Immature natural killer cell (primary cell): ENCODE measurements at regions not wholly inside any gene's neighbourhood (a gene's known extent, or its start where the extent isn't known, plus 50 kb on each side); places are given as distances from the start of the nearest gene placed in this dataset.
"Not testable (repeated sequence)": the region's sequence is repeated elsewhere in the genome, so short reads cannot be mapped to it uniquely, and the experiment has no call there.

Experiments
- DNase-seq, 3 donors: peaks; one replicate each; pipeline ENCODE4 v3.0.0; 2022; ENCODE audit warnings: mixed read lengths in 1 of 3
- H3K27ac Mint-ChIP-seq, 6 donors: one replicate each; pipeline ENCODE4 v1.8.0; 2020; ENCODE audit warnings: mixed read lengths in 6 of 6, mild to moderate bottlenecking in 5 of 6, inconsistent platforms in 4 of 6, moderate library complexity in 3 of 6
- H3K27me3 Mint-ChIP-seq, 3 donors: one replicate each; pipeline ENCODE4 v1.8.0; 2020 to 2021; ENCODE audit warnings: low read depth in 3 of 3, mild to moderate bottlenecking in 3 of 3, mixed read lengths in 3 of 3, moderate library complexity in 3 of 3, inconsistent platforms in 1 of 3
- H3K36me3 Mint-ChIP-seq, 3 donors: one replicate each; pipeline ENCODE4 v1.8.0; 2020; ENCODE audit warnings: mixed read lengths in 3 of 3, inconsistent platforms in 2 of 3, mild to moderate bottlenecking in 2 of 3
- H3K4me1 Mint-ChIP-seq, 2 donors: one replicate each; pipeline ENCODE4 v1.8.0; 2020; ENCODE audit warnings: inconsistent platforms in 2 of 2, mild to moderate bottlenecking in 2 of 2, mixed read lengths in 2 of 2, moderate library complexity in 1 of 2
- H3K4me3 Mint-ChIP-seq, 5 donors: one replicate each; pipeline ENCODE4 v1.8.0; 2020; ENCODE audit warnings: mild to moderate bottlenecking in 5 of 5, mixed read lengths in 5 of 5, inconsistent platforms in 3 of 5, moderate library complexity in 3 of 5
- H3K9me3 Mint-ChIP-seq, 6 donors: one replicate each; pipeline ENCODE4 v1.8.0; 2020; ENCODE audit warnings: mild to moderate bottlenecking in 6 of 6, mixed read lengths in 6 of 6, inconsistent platforms in 4 of 6, moderate library complexity in 3 of 6

GRCh38 chr1:232166942-232167341, 463.0 kb downstream of the SIPA1L2 start:
- DNase-seq = no peak
- H3K4me3 Mint-ChIP-seq = no peak overlapping the region
- peaks cover under 1 to 2% of the 10 kb centered on the region in 2 donors for H3K4me1 Mint-ChIP-seq
- peaks cover 0 to 2% (median 0%) of the 10 kb centered on the region in 3 donors for H3K27me3 Mint-ChIP-seq
- H3K27ac Mint-ChIP-seq = no peak overlapping the region
- no peaks in the 10 kb centered on the region for H3K9me3 Mint-ChIP-seq
- H3K36me3 Mint-ChIP-seq = no peaks in the 10 kb centered on the region

DNA sequence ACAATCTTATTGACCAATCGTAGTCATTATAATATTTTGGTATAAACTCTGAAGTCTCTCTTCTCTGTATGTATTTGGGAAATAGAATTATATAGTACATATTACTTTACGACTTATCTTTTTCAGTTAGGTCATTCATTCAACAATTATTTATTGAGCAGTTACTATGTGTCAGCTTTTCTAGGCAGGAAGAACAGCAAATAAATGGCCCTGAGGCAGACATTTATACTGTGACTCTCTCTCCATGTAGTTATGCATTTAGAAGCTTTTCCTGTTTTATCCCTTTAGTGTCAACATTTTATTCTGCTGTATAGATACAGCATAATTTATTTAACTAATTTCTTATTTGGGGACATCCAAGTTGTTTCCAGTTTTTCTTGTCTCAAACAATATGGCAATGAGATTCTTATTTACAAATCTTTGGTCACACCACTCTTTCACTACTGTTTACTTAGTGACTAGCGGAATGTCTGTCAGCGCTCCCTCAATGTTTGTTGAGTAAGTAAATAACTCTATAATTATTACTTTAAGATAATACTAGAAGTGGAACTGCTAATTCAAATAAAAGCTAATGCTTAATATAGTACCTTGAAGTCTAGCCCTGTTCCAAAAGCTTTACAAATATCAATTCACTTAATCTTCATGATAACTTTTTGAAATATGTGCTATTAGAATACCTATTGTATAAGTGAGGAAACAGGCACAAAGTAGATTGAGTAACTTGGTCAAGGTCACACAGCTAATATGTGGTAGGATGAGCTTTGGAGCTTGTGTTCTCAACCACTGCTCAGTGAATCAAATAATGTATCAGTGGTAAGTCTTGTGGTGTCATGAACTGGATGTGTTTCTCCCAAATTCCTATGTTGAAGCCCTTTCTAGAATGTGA, 465.6 kb downstream of the SIPA1L2 start:
- peaks cover 0 to 2% (median 2%) of the 10 kb centered on the region in 3 donors for H3K27me3 Mint-ChIP-seq
- H3K27ac Mint-ChIP-seq = no peak overlapping the region
- no peaks in the 10 kb centered on the region for H3K36me3 Mint-ChIP-seq
- no peaks in the 10 kb centered on the region for H3K4me1 Mint-ChIP-seq
- H3K9me3 Mint-ChIP-seq = no peaks in the 10 kb centered on the region
- no peak overlapping the region for H3K4me3 Mint-ChIP-seq
- no peak for DNase-seq

DNA sequence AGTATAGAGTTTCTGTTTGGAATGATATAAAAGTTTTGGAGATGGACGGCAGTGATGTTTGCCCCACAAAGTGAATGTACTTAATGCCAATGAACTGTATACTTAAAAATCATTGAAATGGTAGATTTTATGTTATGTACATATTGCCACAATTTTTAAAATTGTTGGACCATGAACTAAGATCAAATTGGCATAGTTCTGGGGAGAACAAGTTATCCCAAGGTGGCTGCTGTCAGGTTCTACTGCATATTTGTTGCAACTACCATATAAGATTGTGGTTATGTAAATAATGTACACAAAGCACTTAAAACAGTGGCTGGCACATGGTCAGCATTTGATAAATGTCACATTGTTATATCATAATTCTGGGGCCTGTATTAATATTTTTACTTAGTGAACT, 466.4 kb downstream of the SIPA1L2 start:
- peaks cover under 1 to 2% (median 1%) of the 10 kb centered on the region in 3 donors for H3K27me3 Mint-ChIP-seq
- H3K9me3 Mint-ChIP-seq = peaks cover 0 to 1% (median 0%) of the 10 kb centered on the region in 6 donors
- H3K4me3 Mint-ChIP-seq = no peak overlapping the region
- H3K27ac Mint-ChIP-seq = no peak overlapping the region
- DNase-seq = no peak
- H3K4me1 Mint-ChIP-seq = no peaks in the 10 kb centered on the region
- no peaks in the 10 kb centered on the region for H3K36me3 Mint-ChIP-seq

GRCh38 chr1:232162001-232162400, 467.9 kb downstream of the SIPA1L2 start:
- H3K9me3 Mint-ChIP-seq = peaks cover 0 to 1% (median 0%) of the 10 kb centered on the region in 6 donors
- DNase-seq = no peak
- H3K4me3 Mint-ChIP-seq = no peak overlapping the region
- no peaks in the 10 kb centered on the region for H3K4me1 Mint-ChIP-seq
- H3K27ac Mint-ChIP-seq = no peak overlapping the region
- H3K36me3 Mint-ChIP-seq = no peaks in the 10 kb centered on the region
- H3K27me3 Mint-ChIP-seq = peaks cover 0 to 4% (median 2%) of the 10 kb centered on the region in 3 donors

DNA sequence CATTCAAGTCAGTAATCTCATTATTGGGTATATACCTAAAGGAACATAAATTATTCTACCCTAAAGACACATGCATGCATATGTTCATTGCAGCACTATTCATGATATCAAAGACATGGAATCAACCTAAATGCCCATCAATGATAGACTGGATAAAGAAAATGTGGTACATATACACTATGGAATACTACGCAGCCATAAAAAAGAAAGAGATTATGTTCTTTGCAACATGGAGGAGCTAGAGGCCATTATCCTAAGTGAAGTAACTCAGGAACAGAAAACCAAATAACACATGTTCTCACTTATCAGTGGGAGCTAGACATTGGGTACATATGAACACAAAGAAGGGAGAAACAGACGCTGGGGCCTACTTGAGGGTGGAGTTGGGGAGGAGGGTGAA, 471.4 kb downstream of the SIPA1L2 start:
- not testable (repeated sequence) for H3K4me1 Mint-ChIP-seq, H3K27me3 Mint-ChIP-seq, H3K9me3 Mint-ChIP-seq, H3K36me3 Mint-ChIP-seq, H3K27ac Mint-ChIP-seq, DNase-seq, H3K4me3 Mint-ChIP-seq

DNA sequence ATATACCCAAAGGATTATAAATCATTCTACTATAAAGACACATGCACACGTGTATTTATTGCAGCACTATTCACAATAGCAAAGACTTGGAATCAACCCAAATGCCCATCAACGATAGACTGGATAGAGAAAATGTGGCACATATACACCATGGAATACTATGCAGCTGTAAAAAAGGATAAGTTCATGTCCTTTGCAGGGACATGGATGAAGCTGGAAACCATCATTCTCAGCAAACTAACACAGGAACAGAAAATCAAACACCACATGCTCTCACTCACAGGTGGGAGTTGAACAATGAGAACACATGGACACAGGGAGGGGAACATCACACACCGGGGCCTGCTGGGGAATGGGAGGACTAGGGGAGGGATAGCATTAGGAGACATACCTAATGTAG, 473.9 kb downstream of the SIPA1L2 start:
- not testable (repeated sequence) for H3K4me3 Mint-ChIP-seq, H3K36me3 Mint-ChIP-seq, DNase-seq, H3K4me1 Mint-ChIP-seq, H3K27me3 Mint-ChIP-seq, H3K9me3 Mint-ChIP-seq, H3K27ac Mint-ChIP-seq

DNA sequence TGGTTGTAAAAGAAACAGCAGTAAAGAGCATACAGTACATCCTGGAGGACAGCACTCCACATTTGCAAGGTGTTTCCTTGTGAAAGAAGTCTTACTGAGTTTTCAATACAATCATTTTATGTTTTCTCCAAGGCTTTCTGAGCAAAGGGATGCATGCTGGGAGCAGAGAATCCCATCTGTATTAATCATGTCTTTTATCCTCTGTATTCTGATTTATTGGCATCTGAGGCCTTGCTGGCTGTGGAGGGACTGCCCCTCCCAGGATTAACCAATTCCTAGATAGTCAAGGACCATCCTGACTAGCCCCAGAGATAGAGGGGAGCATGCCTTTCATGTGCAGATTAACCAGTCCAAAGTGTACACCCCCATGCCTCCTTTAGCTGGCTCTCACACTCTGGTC, 476.3 kb downstream of the SIPA1L2 start:
- no peaks in the 10 kb centered on the region for H3K36me3 Mint-ChIP-seq
- no peaks in the 10 kb centered on the region for H3K4me1 Mint-ChIP-seq
- H3K27me3 Mint-ChIP-seq = peaks cover 0 to 4% (median 0%) of the 10 kb centered on the region in 3 donors
- no peak overlapping the region for H3K4me3 Mint-ChIP-seq
- no peak overlapping the region for H3K27ac Mint-ChIP-seq
- DNase-seq = no peak
- peaks cover 0 to 6% (median 0%) of the 10 kb centered on the region in 6 donors for H3K9me3 Mint-ChIP-seq

DNA sequence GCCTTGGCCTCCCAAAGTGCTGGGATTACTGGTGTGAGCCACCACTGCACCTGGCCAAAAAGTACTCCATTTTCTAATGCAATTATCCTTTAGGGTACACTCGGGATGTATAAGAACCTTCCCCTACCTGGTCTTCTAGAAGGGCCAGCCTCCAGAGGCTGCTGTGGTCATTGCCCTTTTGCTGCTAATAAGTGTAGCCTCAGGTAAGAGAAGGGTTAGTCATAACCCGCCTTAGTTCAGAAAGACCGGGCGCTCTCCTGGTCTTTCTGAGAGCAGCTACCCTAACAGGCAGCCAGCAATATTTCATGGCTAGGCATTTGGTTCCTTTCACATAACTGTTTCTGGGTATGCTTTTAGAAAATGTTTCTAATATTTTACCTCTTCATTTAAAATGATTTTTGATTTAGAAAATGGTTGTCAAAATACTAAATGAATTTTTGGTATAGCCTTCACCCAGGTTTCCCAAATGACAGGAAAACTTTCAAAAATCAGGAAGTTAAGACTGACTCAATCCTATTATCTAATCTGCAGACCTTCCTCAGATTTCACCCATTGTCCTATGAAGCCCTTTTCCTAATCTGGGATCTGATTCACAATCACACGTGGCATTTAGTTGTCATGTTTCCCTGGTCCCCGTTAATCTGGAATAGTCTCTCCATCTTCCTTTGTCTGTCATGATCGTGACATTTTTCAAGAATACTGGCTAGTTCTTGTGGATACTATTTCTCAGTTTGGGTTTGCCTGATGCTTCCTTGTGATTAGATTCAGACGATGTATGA, 479.0 kb downstream of the SIPA1L2 start:
- Mint-ChIP-seq H3K36me3 (no peaks in the 10 kb centered on the region), H3K4me3 (no peak overlapping the region), H3K27ac (no peak overlapping the region), H3K4me1 (no peaks in the 10 kb centered on the region), H3K27me3 (peaks cover 0 to 2% (median 1%) of the 10 kb centered on the region in 3 donors), H3K9me3 (peaks cover 0 to 4% (median 0%) of the 10 kb centered on the region in 6 donors)
- DNase-seq = no peak

- Mint-ChIP-seq H3K4me3 (no peak overlapping the region), H3K27me3 (peaks cover 0 to 2% (median 1%) of the 10 kb centered on the region in 3 donors), H3K9me3 (no peaks in the 10 kb centered on the region), H3K27ac (no peak overlapping the region), H3K4me1 (no peaks in the 10 kb centered on the region), H3K36me3 (no peaks in the 10 kb centered on the region)
- DNase-seq = no peak
Measured at GRCh38 chr1:232149287-232150201, 480.4 kb downstream of the SIPA1L2 start.

DNA sequence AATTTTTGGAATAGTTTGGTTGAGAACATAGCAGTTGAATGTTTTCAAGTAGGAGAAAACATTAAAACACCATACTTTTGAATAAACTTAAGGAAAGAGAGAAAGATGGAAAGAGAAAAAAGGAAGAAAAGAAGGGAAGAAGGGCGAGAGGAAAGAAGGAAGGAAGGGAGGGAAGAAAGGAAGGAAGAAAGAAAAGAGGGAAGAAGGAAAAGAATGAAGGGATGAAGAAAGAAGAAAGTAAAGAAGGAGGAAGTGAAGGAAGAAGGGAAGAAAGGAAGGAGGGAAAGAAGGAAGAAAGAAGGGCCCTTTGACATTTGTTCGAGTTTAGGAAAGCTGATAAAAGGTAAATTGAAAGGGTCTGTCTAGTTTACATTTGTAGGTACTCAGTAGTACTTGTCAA, 482.7 kb downstream of the SIPA1L2 start:
- Mint-ChIP-seq H3K4me1 (no peaks in the 10 kb centered on the region), H3K27ac (no peak overlapping the region), H3K36me3 (no peaks in the 10 kb centered on the region), H3K4me3 (no peak overlapping the region), H3K27me3 (peaks cover 0 to 2% (median 1%) of the 10 kb centered on the region in 3 donors), H3K9me3 (no peaks in the 10 kb centered on the region)
- DNase-seq = no peak

- Mint-ChIP-seq H3K27me3 (peaks cover 0 to 2% (median 1%) of the 10 kb centered on the region in 3 donors), H3K4me3 (no peak overlapping the region), H3K9me3 (no peaks in the 10 kb centered on the region), H3K4me1 (no peaks in the 10 kb centered on the region), H3K27ac (no peak overlapping the region), H3K36me3 (no peaks in the 10 kb centered on the region)
- no peak for DNase-seq
Measured at GRCh38 chr1:232146514-232146913, 483.4 kb downstream of the SIPA1L2 start.

- DNase-seq = no peak
- H3K4me3 Mint-ChIP-seq = no peak overlapping the region
- peaks cover 1 to 2% (median 2%) of the 10 kb centered on the region in 3 donors for H3K27me3 Mint-ChIP-seq
- no peak overlapping the region for H3K27ac Mint-ChIP-seq
- peaks cover 0 to 2% (median 0%) of the 10 kb centered on the region in 6 donors for H3K9me3 Mint-ChIP-seq
- H3K36me3 Mint-ChIP-seq = no peaks in the 10 kb centered on the region
- H3K4me1 Mint-ChIP-seq = no peaks in the 10 kb centered on the region
Measured at GRCh38 chr1:232145768-232146167, 484.2 kb downstream of the SIPA1L2 start.

- no peak overlapping the region for H3K4me3 Mint-ChIP-seq
- DNase-seq = no peak
- H3K9me3 Mint-ChIP-seq = peaks cover 0 to 2% (median 0%) of the 10 kb centered on the region in 6 donors
- no peaks in the 10 kb centered on the region for H3K36me3 Mint-ChIP-seq
- no peaks in the 10 kb centered on the region for H3K4me1 Mint-ChIP-seq
- H3K27ac Mint-ChIP-seq = no peak overlapping the region
- H3K27me3 Mint-ChIP-seq = peaks cover 1 to 2% (median 2%) of the 10 kb centered on the region in 3 donors
Measured at GRCh38 chr1:232144696-232145230, 485.2 kb downstream of the SIPA1L2 start.
